ENCODE measurements at regions not wholly inside any gene's neighbourhood (a gene's known extent, or its start where the extent isn't known, plus 50 kb on each side); places are given as distances from the start of the nearest gene placed in this dataset.

DNA sequence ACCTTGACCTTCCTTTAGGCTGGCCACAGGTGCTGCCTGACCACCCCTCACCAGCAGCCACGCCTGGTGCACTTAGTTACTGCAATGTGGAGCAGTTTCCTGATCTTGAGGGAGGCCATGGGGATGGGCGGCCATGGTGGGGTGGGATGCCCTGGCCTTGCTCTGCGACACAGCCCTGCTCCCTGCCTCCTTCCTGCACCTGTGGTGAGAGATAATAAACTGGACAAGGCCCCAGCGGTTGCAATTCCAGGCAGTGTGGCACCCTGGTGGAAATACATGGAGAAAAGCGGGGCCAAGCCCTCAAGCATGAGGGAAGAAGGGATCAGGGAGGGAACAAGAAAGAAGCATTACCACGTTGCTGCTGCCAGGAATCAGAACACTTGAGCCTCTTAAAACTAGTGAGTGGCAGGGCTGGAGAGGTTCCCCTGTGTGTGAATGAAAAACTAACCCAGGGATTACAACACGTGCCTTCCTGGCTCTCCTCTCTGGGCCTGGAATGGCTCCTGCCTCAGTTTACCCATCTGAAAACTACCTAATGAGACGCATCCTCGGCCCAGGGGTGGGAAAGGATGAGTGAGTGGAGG lies 213.2 kb downstream of the LY86 start:
- no peak for ATAC-seq

DNA sequence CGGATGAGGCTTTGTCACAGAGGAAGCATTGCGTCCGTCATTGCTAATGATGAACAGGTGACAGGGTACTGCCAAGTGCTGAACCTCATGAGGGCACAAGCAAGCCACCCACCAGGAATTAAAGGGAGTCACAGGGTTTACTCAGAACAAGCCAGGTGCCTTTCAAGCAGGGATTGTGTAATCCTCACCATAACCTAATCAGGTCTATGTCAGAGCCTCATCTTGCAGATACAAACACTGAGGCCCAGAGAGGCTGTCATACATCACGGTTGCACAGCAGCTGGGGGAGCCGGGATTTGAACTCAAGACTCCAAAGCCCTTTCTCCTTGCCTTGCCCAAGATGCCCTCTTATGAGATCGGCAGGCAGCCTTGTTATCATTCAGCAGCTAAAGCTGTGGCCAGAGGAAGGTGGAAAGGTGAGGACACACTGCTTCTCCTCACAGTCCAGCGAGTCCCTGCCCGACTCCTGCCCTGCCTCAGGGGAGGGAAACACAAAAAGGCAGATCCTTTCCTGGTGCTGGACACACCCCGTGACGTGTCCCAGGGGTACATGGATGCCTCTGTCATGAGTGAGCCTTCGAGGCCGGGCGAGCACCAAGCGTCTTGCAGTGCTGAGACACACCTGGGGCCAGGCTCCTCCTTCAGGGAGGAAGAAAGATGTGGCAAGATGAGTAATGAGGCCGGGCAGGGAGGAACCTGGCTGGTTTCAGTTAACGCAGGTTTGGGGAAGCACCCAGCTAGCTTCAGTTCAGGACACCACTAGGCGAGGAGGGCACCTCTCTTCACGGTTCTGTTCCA lies 214.9 kb downstream of the LY86 start:
- TF ChIP-seq BACH2 (CRISPR knock-in tag; IDR thresholded peaks at IDR 0.05; ENCODE audit: borderline replicate concordance): no peak
- TF ChIP-seq CSDC2 (CRISPR knock-in tag; IDR thresholded peaks at IDR 0.05): no peak
- no peak for TF ChIP-seq TOX (CRISPR knock-in tag; IDR thresholded peaks at IDR 0.05; ENCODE audit: borderline replicate concordance)
- no peak for TF ChIP-seq TCF4 (CRISPR knock-in tag; IDR thresholded peaks at IDR 0.05; ENCODE audit: borderline replicate concordance)
- TF ChIP-seq, protein P1, sequence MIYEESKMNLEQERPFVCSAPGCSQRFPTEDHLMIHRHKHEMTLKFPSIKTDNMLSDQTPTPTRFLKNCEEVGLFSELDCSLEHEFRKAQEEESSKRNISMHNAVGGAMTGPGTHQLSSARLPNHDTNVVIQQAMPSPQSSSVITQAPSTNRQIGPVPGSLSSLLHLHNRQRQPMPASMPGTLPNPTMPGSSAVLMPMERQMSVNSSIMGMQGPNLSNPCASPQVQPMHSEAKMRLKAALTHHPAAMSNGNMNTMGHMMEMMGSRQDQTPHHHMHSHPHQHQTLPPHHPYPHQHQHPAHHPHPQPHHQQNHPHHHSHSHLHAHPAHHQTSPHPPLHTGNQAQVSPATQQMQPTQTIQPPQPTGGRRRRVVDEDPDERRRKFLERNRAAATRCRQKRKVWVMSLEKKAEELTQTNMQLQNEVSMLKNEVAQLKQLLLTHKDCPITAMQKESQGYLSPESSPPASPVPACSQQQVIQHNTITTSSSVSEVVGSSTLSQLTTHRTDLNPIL (CRISPR knock-in tag; IDR thresholded peaks at IDR 0.05; ENCODE audit: low read depth): no peak
- no peak for TF ChIP-seq ARNTL (CRISPR knock-in tag; IDR thresholded peaks at IDR 0.05; ENCODE audit: borderline replicate concordance, low read depth)
- TF ChIP-seq, protein P2, sequence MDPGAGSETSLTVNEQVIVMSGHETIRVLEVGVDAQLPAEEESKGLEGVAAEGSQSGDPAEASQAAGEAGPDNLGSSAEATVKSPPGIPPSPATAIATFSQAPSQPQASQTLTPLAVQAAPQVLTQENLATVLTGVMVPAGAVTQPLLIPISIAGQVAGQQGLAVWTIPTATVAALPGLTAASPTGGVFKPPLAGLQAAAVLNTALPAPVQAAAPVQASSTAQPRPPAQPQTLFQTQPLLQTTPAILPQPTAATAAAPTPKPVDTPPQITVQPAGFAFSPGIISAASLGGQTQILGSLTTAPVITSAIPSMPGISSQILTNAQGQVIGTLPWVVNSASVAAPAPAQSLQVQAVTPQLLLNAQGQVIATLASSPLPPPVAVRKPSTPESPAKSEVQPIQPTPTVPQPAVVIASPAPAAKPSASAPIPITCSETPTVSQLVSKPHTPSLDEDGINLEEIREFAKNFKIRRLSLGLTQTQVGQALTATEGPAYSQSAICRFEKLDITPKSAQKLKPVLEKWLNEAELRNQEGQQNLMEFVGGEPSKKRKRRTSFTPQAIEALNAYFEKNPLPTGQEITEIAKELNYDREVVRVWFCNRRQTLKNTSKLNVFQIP (CRISPR knock-in tag; IDR thresholded peaks at IDR 0.05; ENCODE audit: borderline replicate concordance, low read depth): no peak
- TF ChIP-seq ZC3H10 (CRISPR knock-in tag; IDR thresholded peaks at IDR 0.05): no peak
- TF ChIP-seq ZNF70 (CRISPR knock-in tag; IDR thresholded peaks at IDR 0.05): no peak
- no peak for TF ChIP-seq ZNF565 (CRISPR knock-in tag; conservative IDR thresholded peaks at IDR 0.05; ENCODE audit: low read depth)
- TF ChIP-seq, protein P3, sequence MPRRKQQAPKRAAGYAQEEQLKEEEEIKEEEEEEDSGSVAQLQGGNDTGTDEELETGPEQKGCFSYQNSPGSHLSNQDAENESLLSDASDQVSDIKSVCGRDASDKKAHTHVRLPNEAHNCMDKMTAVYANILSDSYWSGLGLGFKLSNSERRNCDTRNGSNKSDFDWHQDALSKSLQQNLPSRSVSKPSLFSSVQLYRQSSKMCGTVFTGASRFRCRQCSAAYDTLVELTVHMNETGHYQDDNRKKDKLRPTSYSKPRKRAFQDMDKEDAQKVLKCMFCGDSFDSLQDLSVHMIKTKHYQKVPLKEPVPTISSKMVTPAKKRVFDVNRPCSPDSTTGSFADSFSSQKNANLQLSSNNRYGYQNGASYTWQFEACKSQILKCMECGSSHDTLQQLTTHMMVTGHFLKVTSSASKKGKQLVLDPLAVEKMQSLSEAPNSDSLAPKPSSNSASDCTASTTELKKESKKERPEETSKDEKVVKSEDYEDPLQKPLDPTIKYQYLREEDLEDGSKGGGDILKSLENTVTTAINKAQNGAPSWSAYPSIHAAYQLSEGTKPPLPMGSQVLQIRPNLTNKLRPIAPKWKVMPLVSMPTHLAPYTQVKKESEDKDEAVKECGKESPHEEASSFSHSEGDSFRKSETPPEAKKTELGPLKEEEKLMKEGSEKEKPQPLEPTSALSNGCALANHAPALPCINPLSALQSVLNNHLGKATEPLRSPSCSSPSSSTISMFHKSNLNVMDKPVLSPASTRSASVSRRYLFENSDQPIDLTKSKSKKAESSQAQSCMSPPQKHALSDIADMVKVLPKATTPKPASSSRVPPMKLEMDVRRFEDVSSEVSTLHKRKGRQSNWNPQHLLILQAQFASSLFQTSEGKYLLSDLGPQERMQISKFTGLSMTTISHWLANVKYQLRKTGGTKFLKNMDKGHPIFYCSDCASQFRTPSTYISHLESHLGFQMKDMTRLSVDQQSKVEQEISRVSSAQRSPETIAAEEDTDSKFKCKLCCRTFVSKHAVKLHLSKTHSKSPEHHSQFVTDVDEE (CRISPR knock-in tag; IDR thresholded peaks at IDR 0.05): no peak
- TF ChIP-seq, protein P4, sequence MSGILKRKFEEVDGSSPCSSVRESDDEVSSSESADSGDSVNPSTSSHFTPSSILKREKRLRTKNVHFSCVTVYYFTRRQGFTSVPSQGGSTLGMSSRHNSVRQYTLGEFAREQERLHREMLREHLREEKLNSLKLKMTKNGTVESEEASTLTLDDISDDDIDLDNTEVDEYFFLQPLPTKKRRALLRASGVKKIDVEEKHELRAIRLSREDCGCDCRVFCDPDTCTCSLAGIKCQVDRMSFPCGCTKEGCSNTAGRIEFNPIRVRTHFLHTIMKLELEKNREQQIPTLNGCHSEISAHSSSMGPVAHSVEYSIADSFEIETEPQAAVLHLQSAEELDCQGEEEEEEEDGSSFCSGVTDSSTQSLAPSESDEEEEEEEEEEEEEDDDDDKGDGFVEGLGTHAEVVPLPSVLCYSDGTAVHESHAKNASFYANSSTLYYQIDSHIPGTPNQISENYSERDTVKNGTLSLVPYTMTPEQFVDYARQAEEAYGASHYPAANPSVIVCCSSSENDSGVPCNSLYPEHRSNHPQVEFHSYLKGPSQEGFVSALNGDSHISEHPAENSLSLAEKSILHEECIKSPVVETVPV (CRISPR knock-in tag; IDR thresholded peaks at IDR 0.05): no peak
- TF ChIP-seq ISL1 (CRISPR knock-in tag; IDR thresholded peaks at IDR 0.05): no peak
- no peak for ATAC-seq

More for the DNA sequence above, 213.2 kb downstream of the LY86 start:
- TF ChIP-seq PPARA (CRISPR knock-in tag; IDR thresholded peaks at IDR 0.05; ENCODE audit: borderline replicate concordance) (no peak), ZFP3 (CRISPR knock-in tag; IDR thresholded peaks at IDR 0.05) (no peak), ZNF8 (CRISPR knock-in tag; IDR thresholded peaks at IDR 0.05) (no peak)
- TF ChIP-seq, protein P2 (CRISPR knock-in tag; IDR thresholded peaks at IDR 0.05; ENCODE audit: borderline replicate concordance, low read depth): no peak

DNA sequence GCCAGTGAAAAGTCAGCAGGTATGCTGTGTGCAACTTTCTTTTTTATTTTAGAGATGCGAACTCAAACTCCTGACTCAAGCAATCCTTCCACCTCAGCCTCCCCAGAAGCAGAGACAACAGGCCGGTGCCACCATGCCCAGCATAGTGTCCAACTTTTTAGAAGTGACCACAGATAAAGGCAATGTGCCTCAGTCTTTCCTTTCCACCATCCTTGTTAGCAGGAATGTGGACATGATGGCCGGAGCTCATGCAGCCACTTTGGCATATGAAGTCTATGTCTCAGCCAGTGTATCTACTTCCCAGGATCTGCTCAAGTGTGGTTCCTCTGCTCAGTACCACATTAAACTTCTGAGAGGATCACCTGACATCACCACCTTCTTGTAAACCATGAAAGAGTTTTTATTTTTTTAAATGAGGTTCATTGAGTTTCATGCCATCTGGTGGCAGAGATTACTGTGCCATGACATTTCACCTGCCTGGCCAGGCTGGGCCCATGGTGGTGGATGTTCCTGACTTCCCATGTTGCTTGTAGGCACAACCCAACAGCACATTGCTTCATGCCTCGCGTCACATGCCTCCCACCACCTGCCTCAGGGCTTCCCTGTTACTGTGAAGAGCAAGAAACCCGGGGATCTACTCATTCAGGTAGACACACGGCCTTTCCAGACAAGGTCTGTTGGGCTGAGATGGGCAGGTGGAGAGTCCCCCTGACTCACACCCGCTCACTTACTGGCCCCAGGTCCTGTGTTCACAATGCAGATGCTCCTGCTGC lies 216.5 kb downstream of the LY86 start:
- no peak for ATAC-seq
- TF ChIP-seq, protein P1 (CRISPR knock-in tag; IDR thresholded peaks at IDR 0.05; ENCODE audit: low read depth): no peak
- TF ChIP-seq ZNF565 (CRISPR knock-in tag; conservative IDR thresholded peaks at IDR 0.05; ENCODE audit: low read depth): no peak

All from SK-N-SH treated with all-trans-retinoic acid at 6 μM for 48 hours (cell line).